Liver (tissue), 8 donors: ENCODE measurements at regions not wholly inside any gene's neighbourhood (a gene's known extent, or its start where the extent isn't known, plus 50 kb on each side); places are given as distances from the start of the nearest gene placed in this dataset.

ENCODE experiments used
- DNase-seq: peaks from one replicate; pipeline ENCODE4 v3.0.0-alpha.2; 2017; ENCODE audit warnings: low spot score
- H3K27ac ChIP-seq, 2 donors: one replicate each; pipeline ENCODE4 v1.7.0; 2013; ENCODE audit warnings: inconsistent platforms in 2 of 2, low read length in 2 of 2, control low read depth in 1 of 2, low read depth in 1 of 2, mild to moderate bottlenecking in 1 of 2
- H3K27me3 ChIP-seq, 4 donors: one replicate each; pipeline versions ENCODE4 v1.6.1 to v1.7.0; 2013; ENCODE audit warnings: low read length in 3 of 4, inconsistent platforms in 1 of 4, mild to moderate bottlenecking in 1 of 4, moderate library complexity in 1 of 4; ENCODE audit not compliant: control insufficient read depth in 4 of 4, insufficient read depth in 4 of 4
- H3K36me3 ChIP-seq, 4 donors: one replicate each; pipeline versions ENCODE4 v1.6.1 to v1.7.0; 2013; ENCODE audit warnings: low read length in 3 of 4, mild to moderate bottlenecking in 3 of 4, low read depth in 1 of 4, moderate library complexity in 1 of 4; ENCODE audit not compliant: control insufficient read depth in 4 of 4, insufficient read depth in 3 of 4
- H3K4me1 ChIP-seq, 4 donors: one replicate each; pipeline versions ENCODE4 v1.6.1 to v1.7.0; 2013; ENCODE audit warnings: low read length in 3 of 4, mild to moderate bottlenecking in 3 of 4, moderate library complexity in 1 of 4; ENCODE audit not compliant: control insufficient read depth in 4 of 4, insufficient read depth in 4 of 4
- H3K4me3 ChIP-seq, 3 donors: one replicate each; pipeline versions ENCODE4 v1.6.1 to v1.7.0; 2013; ENCODE audit warnings: low read length in 3 of 3, control low read depth in 1 of 3, low read depth in 1 of 3, mild to moderate bottlenecking in 1 of 3
- H3K9ac ChIP-seq, 2 donors: one replicate each; pipeline ENCODE4 v1.7.0; 2013; ENCODE audit warnings: low read length in 2 of 2, mild to moderate bottlenecking in 2 of 2, moderate library complexity in 2 of 2, control low read depth in 1 of 2, low read depth in 1 of 2
- H3K9me3 ChIP-seq, 4 donors: one replicate each; pipeline versions ENCODE4 v1.6.1 to v1.7.0; 2013; ENCODE audit warnings: low read length in 3 of 4; ENCODE audit not compliant: control insufficient read depth in 4 of 4
- ATF3 ChIP-seq: IDR thresholded peaks from 2 replicates; pipeline ENCODE4 v1.6.1; 2016; ENCODE audit warnings: antibody characterized with exemption
- EGR1 ChIP-seq, 2 donors: IDR thresholded peaks; 2 replicates each; pipeline ENCODE4 v1.6.1; 2016 to 2018; ENCODE audit warnings: antibody characterized with exemption in 2 of 2, low read depth in 2 of 2
- FOXA1 ChIP-seq: IDR thresholded peaks from 2 replicates; pipeline ENCODE4 v1.6.1; 2016; ENCODE audit warnings: antibody characterized with exemption
- FOXA2 ChIP-seq: IDR thresholded peaks from 2 replicates; pipeline ENCODE4 v1.6.1; 2016; ENCODE audit warnings: antibody characterized with exemption
- GABPA ChIP-seq, 2 donors: IDR thresholded peaks in 1 of 2; conservative IDR thresholded peaks in 1 of 2; 2 replicates each; pipeline ENCODE4 v1.6.1; 2016; ENCODE audit warnings: antibody characterized with exemption in 2 of 2, mild to moderate bottlenecking in 1 of 2, moderate library complexity in 1 of 2
- HNF4A ChIP-seq, 2 donors: conservative IDR thresholded peaks; 2 replicates each; pipeline ENCODE4 v1.6.1; 2016; ENCODE audit warnings: antibody characterized with exemption in 2 of 2, mild to moderate bottlenecking in 2 of 2
- HNF4G ChIP-seq: IDR thresholded peaks from 2 replicates; pipeline ENCODE4 v1.6.1; 2016; ENCODE audit warnings: antibody characterized with exemption
- MAX ChIP-seq: IDR thresholded peaks from 2 replicates; pipeline ENCODE4 v1.6.1; 2016; ENCODE audit warnings: antibody characterized with exemption
- NR2F2 ChIP-seq: IDR thresholded peaks from 2 replicates; pipeline ENCODE4 v1.6.1; 2016; ENCODE audit warnings: antibody characterized with exemption
- RAD21 ChIP-seq, 2 donors: IDR thresholded peaks; 2 replicates each; pipeline ENCODE4 v1.6.1; 2016; ENCODE audit warnings: antibody characterized with exemption in 2 of 2, mild to moderate bottlenecking in 2 of 2
- REST ChIP-seq: IDR thresholded peaks from 2 replicates; pipeline ENCODE4 v1.6.1; 2016; ENCODE audit warnings: antibody characterized with exemption, mild to moderate bottlenecking
- RXRA ChIP-seq, 2 donors: IDR thresholded peaks; 2 replicates each; pipeline ENCODE4 v1.6.1; 2017 to 2018; ENCODE audit warnings: antibody characterized with exemption in 2 of 2, mild to moderate bottlenecking in 1 of 2
- TAF1 ChIP-seq: conservative IDR thresholded peaks from 2 replicates; pipeline ENCODE4 v1.6.1; 2016; ENCODE audit warnings: antibody characterized with exemption, mild to moderate bottlenecking
- YY1 ChIP-seq: IDR thresholded peaks from 2 replicates; pipeline ENCODE4 v1.6.1; 2016; ENCODE audit warnings: antibody characterized with exemption, mild to moderate bottlenecking
- ZBTB33 ChIP-seq: IDR thresholded peaks from 2 replicates; pipeline ENCODE4 v1.6.1; 2016; ENCODE audit warnings: antibody characterized with exemption
- WGBS: extraction: QIAGEN DNeasy Blood & Tissue Kit; methylation state at CpG from one replicate; pipeline ENCODE4 v1.1.7; 2013; 5-methylcytosine and 5-hydroxymethylcytosine counted together
- TF ChIP-seq, protein P1 (sequence below): fragments of 150-350 bp; IDR thresholded peaks from 2 replicates; pipeline ENCODE4 v1.5.1; 2017; ENCODE audit warnings: improper control_type of control experiment, low read depth, low read length; ENCODE audit not compliant: missing input control
- donor health status: healthy.
- donor health status: healthy.
- donor health status: healthy.
- donor health status: healthy.
- donor health status: healthy.

DNA sequence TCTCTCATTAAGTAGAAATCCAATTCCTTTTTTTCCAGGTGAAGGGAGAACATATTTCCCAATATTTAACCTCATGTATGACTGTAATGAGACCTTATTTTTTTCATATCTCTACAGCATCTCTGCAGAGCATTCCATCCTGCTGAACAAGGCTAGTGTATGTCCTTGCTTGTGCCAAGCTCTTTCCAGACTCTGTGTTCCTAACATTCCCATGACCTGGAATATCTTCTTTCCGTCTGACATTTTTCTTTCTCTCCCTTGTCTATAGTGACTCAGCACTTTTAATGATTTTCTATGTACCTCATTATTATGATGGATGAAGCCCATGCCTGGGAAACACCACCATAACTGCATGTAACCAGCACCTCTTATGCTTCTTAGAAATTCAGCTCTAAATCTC, 278.3 kb upstream of the NRIP1 start:
- TF ChIP-seq YY1 (no peak), HNF4G (no peak), ZBTB33 (no peak), NR2F2 (no peak), RAD21 (IDR thresholded peaks at IDR 0.05) (no peak)
- Histone ChIP-seq H3K27me3 (no peaks in the 10 kb centered on the region), H3K4me3 (no peak overlapping the region), H3K36me3 (no peaks in the 10 kb centered on the region), H3K27ac (no peak overlapping the region), H3K4me1 (no peaks in the 10 kb centered on the region), H3K9ac (no peak overlapping the region), H3K9me3 (no peaks in the 10 kb centered on the region)
- no peak for DNase-seq
- 83% methylated on average over 1 of the region's 1 CpG for WGBS

DNA sequence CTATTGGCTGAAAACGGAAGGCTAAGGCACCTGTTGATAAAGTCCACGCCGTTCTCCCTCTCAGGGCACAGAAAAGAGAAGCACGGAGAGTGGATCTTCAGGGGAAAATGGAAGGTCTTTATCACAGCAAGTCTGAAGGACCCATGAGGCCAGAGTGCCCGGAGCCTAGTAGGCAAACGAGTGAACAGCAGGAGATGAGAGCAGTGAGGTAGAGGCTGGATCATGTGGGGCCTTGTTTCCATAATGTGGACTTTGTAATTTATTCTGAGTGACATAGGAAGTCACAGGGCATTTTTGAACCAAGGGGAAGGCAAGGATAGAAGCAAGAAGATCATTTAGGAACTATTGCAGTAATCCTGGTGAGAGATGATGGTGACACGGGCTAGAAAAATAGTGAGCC, 287.2 kb upstream of the NRIP1 start:
- Histone ChIP-seq H3K27ac (no peak overlapping the region), H3K4me1 (no peaks in the 10 kb centered on the region), H3K36me3 (no peaks in the 10 kb centered on the region), H3K9me3 (no peaks in the 10 kb centered on the region), H3K4me3 (no peak overlapping the region), H3K9ac (no peak overlapping the region), H3K27me3 (no peaks in the 10 kb centered on the region)
- no peak for DNase-seq
- TF ChIP-seq FOXA2 (no peak), GABPA (IDR thresholded peaks at IDR 0.05 in 1 of 2, conservative IDR thresholded peaks at IDR 0.05 in 1 of 2) (no peak), HNF4A (conservative IDR thresholded peaks at IDR 0.05) (no peak), EGR1 (IDR thresholded peaks at IDR 0.05; ENCODE audit: low read depth in 2 of 2) (no peak), YY1 (no peak), MAX (no peak), REST (no peak), FOXA1 (no peak), TAF1 (no peak)
- 95% methylated on average over 7 of the region's 7 CpGs for WGBS

GRCh38 chr21:15353546-15353945, 288.7 kb upstream of the NRIP1 start:
- no peak overlapping the region for H3K4me3 ChIP-seq
- H3K27ac ChIP-seq, result no peak overlapping the region
- 90% methylated on average over 1 of the region's 1 CpG for WGBS

More at GRCh38 chr21:15353546-15353945, 288.7 kb upstream of the NRIP1 start:
- no peaks in the 10 kb centered on the region for H3K27me3 ChIP-seq
- H3K4me1 ChIP-seq, result no peaks in the 10 kb centered on the region
- no peak for TF ChIP-seq MAX
- no peak for TF ChIP-seq EGR1 (IDR thresholded peaks at IDR 0.05; ENCODE audit: low read depth in 2 of 2)
- TF ChIP-seq, protein P1, sequence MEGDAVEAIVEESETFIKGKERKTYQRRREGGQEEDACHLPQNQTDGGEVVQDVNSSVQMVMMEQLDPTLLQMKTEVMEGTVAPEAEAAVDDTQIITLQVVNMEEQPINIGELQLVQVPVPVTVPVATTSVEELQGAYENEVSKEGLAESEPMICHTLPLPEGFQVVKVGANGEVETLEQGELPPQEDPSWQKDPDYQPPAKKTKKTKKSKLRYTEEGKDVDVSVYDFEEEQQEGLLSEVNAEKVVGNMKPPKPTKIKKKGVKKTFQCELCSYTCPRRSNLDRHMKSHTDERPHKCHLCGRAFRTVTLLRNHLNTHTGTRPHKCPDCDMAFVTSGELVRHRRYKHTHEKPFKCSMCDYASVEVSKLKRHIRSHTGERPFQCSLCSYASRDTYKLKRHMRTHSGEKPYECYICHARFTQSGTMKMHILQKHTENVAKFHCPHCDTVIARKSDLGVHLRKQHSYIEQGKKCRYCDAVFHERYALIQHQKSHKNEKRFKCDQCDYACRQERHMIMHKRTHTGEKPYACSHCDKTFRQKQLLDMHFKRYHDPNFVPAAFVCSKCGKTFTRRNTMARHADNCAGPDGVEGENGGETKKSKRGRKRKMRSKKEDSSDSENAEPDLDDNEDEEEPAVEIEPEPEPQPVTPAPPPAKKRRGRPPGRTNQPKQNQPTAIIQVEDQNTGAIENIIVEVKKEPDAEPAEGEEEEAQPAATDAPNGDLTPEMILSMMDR, result no peak
- TF ChIP-seq ATF3, result no peak
- TF ChIP-seq HNF4G, result no peak
- no peak for TF ChIP-seq HNF4A (conservative IDR thresholded peaks at IDR 0.05)
- no peak for TF ChIP-seq RXRA (IDR thresholded peaks at IDR 0.05)
- no peak for TF ChIP-seq FOXA2
- TF ChIP-seq RAD21 (IDR thresholded peaks at IDR 0.05), result no peak
- TF ChIP-seq REST, result no peak
- TF ChIP-seq FOXA1, result no peak
- H3K36me3 ChIP-seq, result no peaks in the 10 kb centered on the region
- no peak for DNase-seq
- no peak overlapping the region for H3K9ac ChIP-seq
- no peaks in the 10 kb centered on the region for H3K9me3 ChIP-seq
